MM.1S (cell line): ENCODE measurements at regions not wholly inside any gene's neighbourhood (a gene's known extent, or its start where the extent isn't known, plus 50 kb on each side); places are given as distances from the start of the nearest gene placed in this dataset.

Experiments
- DNase-seq: peaks from one replicate; pipeline ENCODE4 v3.0.0-alpha.2; 2015
- H2AFZ ChIP-seq: fragments of 300-600 bp; sonication (generic); 2 replicates; pipeline ENCODE4 v1.6.0; 2016; ENCODE audit warnings: antibody characterized with exemption, low read length
- H3F3A ChIP-seq: fragments of 300-600 bp; sonication (generic); 2 replicates; pipeline ENCODE4 v1.6.1; 2016; ENCODE audit warnings: mild to moderate bottlenecking, antibody characterized with exemption, low read length, moderate library complexity, mixed read lengths; ENCODE audit not compliant: insufficient read depth
- H3K27ac ChIP-seq: fragments of 300-600 bp; sonication (generic); 2 replicates; pipeline ENCODE4 v1.5.1; 2016; ENCODE audit warnings: mild to moderate bottlenecking, low read length
- H3K27me3 ChIP-seq: fragments of 300-600 bp; sonication (generic); replicated peaks from 2 replicates; pipeline ENCODE4 v1.6.0; 2016; ENCODE audit warnings: low read length; ENCODE audit not compliant: insufficient read depth
- H3K36me3 ChIP-seq: fragments of 300-600 bp; sonication (generic); replicated peaks from 2 replicates; pipeline ENCODE4 v1.6.1; 2016; ENCODE audit warnings: mild to moderate bottlenecking, low read length, mixed read lengths; ENCODE audit not compliant: insufficient read depth
- H3K4me1 ChIP-seq: fragments of 300-600 bp; sonication (generic); 2 replicates; pipeline ENCODE4 v1.6.1; 2016; ENCODE audit warnings: low read length, mixed read lengths
- H3K4me2 ChIP-seq: fragments of 300-600 bp; sonication (generic); 2 replicates; pipeline ENCODE4 v1.6.0; 2016; ENCODE audit warnings: low read depth, low read length
- H3K4me3 ChIP-seq: fragments of 300-600 bp; sonication (generic); 2 replicates; pipeline ENCODE4 v1.5.1; 2016; ENCODE audit warnings: low read length, mixed read lengths
- H3K79me2 ChIP-seq: fragments of 300-600 bp; sonication (generic); 2 replicates; pipeline ENCODE4 v1.6.1; 2016; ENCODE audit warnings: mixed run types, low read length, mixed read lengths
- H3K9ac ChIP-seq: fragments of 300-600 bp; sonication (generic); 2 replicates; pipeline ENCODE4 v1.6.1; 2016; ENCODE audit warnings: low read length, mixed read lengths
- H3K9me2 ChIP-seq: fragments of 300-600 bp; sonication (generic); replicated peaks from 2 replicates; pipeline ENCODE4 v1.6.1; 2016; ENCODE audit warnings: mild to moderate bottlenecking, low read length, mixed read lengths; ENCODE audit not compliant: insufficient read depth
- H3K9me3 ChIP-seq: fragments of 300-600 bp; sonication (generic); replicated peaks from 2 replicates; pipeline ENCODE4 v1.6.1; 2016; ENCODE audit warnings: mild to moderate bottlenecking, low read length, mixed read lengths; ENCODE audit not compliant: insufficient read depth
- H4K20me1 ChIP-seq: fragments of 300-600 bp; sonication (generic); 2 replicates; pipeline ENCODE4 v1.6.1; 2016; ENCODE audit warnings: mild to moderate bottlenecking, low read length, moderate library complexity, mixed read lengths; ENCODE audit not compliant: insufficient read depth
- EZH2 ChIP-seq: fragments of 300-600 bp; sonication (generic); optimal IDR thresholded peaks from 2 replicates; pipeline ENCODE3; 2017; ENCODE audit warnings: low read depth, mild to moderate bottlenecking, antibody characterized with exemption, low read length, mixed read lengths
- EZH2phosphoT487 ChIP-seq: fragments of 300-600 bp; sonication (generic); IDR thresholded peaks from 2 replicates; pipeline ENCODE4 v1.6.1; 2018; ENCODE audit warnings: antibody characterized with exemption, low read length
- TF ChIP-seq, protein P1 (sequence below): fragments of 300-600 bp; sonication (generic); IDR thresholded peaks from 2 replicates; pipeline ENCODE4 v1.5.1; 2016; ENCODE audit warnings: antibody characterized with exemption, low read length, mixed read lengths

DNA sequence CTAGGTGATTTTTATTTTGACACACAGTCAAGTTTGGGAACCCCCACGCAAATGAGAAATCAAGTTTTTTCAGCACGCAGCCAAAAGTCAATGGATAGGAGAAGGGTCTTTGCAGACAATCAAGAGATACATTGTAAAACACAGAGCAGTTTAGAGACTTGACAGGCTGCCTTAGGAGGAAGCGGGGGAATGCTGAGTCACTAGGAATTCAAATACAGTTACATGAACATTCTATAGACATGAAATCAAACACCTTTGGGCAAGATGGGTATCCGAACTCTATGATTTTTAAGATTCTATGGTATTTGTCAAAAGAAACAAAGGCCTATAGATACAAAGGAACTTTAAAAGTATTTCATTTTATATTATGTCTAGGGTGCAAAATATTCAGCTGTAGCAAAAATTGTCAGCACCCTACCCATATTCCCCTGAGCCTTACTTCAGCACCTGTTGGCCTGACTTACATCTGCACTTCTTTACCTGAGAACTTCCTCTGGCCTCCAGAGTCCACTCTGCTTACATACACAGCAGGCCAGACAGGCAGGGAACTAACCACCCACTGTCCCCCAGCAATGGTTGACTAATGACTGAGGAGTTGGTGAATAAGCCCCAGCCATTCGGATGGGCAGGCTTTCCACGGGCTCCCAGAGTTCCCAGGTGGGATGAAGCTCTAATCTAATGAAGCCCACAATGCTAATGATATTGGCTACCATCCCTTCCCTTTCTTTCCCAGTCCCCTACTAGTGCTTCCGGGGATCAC, 289.3 kb upstream of the RORA start:
- Histone ChIP-seq H3K36me3 (no peaks in the 10 kb centered on the region), H3K9ac (no peak overlapping the region), H4K20me1 (no peaks in the 10 kb centered on the region), H3K4me2 (no peak overlapping the region), H3K27me3 (no peaks in the 10 kb centered on the region), H3K4me1 (peaks cover 17% of the 10 kb centered on the region), H3K27ac (no peak overlapping the region), H3K4me3 (no peak overlapping the region), H3F3A (no peaks in the 10 kb centered on the region), H3K9me2 (no peaks in the 10 kb centered on the region), H3K9me3 (no peaks in the 10 kb centered on the region), H2AFZ (no peak overlapping the region), H3K79me2 (no peaks in the 10 kb centered on the region)
- TF ChIP-seq EZH2phosphoT487 (no peak), EZH2 (no peak)
- TF ChIP-seq, protein P1, sequence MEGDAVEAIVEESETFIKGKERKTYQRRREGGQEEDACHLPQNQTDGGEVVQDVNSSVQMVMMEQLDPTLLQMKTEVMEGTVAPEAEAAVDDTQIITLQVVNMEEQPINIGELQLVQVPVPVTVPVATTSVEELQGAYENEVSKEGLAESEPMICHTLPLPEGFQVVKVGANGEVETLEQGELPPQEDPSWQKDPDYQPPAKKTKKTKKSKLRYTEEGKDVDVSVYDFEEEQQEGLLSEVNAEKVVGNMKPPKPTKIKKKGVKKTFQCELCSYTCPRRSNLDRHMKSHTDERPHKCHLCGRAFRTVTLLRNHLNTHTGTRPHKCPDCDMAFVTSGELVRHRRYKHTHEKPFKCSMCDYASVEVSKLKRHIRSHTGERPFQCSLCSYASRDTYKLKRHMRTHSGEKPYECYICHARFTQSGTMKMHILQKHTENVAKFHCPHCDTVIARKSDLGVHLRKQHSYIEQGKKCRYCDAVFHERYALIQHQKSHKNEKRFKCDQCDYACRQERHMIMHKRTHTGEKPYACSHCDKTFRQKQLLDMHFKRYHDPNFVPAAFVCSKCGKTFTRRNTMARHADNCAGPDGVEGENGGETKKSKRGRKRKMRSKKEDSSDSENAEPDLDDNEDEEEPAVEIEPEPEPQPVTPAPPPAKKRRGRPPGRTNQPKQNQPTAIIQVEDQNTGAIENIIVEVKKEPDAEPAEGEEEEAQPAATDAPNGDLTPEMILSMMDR = no peak
- DNase-seq = no peak

DNA sequence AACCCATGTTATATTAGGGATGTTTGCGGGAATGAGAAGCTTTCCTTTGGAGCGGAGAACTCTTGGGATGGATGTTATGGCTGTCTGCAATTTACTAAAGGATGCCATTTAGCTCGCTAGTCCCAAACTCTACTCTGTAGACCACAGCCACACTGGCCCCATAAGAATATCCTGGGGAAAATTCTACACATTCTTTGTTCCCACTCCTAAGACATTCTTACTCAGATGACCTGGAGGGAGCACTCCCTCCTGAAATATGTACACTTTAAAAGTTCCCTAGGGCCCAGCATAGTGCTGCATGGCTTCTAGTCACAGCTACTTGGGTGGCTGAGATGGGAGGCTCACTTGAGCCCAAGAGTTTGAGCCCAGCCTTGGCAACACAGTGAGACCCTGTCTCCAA, 288.7 kb upstream of the RORA start:
- DNase-seq = no peak
- H3K4me1 ChIP-seq = peaks cover 11% of the 10 kb centered on the region
- no peak overlapping the region for H3K4me3 ChIP-seq
- no peaks in the 10 kb centered on the region for H3K79me2 ChIP-seq
- no peak overlapping the region for H3K4me2 ChIP-seq
- no peaks in the 10 kb centered on the region for H3K27me3 ChIP-seq
- H3F3A ChIP-seq = no peaks in the 10 kb centered on the region
- no peaks in the 10 kb centered on the region for H3K36me3 ChIP-seq
- no peak overlapping the region for H3K9ac ChIP-seq
- TF ChIP-seq EZH2phosphoT487 (no peak), EZH2 (no peak)
- TF ChIP-seq, protein P1 = no peak
- no peaks in the 10 kb centered on the region for H3K9me2 ChIP-seq
- H2AFZ ChIP-seq = no peak overlapping the region
- no peak overlapping the region for H3K27ac ChIP-seq
- H3K9me3 ChIP-seq = no peaks in the 10 kb centered on the region
- H4K20me1 ChIP-seq = no peaks in the 10 kb centered on the region

DNA sequence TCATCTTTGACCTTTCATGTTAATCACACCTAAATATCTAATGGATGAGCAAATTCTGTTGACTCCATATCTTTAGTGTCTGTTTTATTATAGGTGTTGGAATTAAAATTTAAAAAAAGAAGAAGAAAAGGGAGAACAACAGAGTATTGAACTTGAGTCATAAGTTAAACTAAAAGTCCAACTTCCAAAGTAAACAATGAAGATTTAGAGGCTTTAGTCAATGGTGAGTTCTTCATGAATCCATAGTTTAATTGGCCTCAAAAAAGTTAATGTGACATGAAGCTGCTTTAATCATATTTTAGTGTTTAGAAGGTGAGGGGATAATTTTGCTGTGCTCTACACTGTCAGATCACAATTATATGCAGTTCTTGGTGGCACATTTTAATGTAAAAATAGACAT, 288.2 kb upstream of the RORA start:
- no peaks in the 10 kb centered on the region for H3K36me3 ChIP-seq
- H2AFZ ChIP-seq = no peak overlapping the region
- DNase-seq = no peak
- no peaks in the 10 kb centered on the region for H4K20me1 ChIP-seq
- no peak overlapping the region for H3K4me2 ChIP-seq
- H3K79me2 ChIP-seq = no peaks in the 10 kb centered on the region
- no peak overlapping the region for H3K27ac ChIP-seq
- no peaks in the 10 kb centered on the region for H3K9me3 ChIP-seq
- H3K9me2 ChIP-seq = no peaks in the 10 kb centered on the region
- H3K27me3 ChIP-seq = no peaks in the 10 kb centered on the region
- no peak overlapping the region for H3K9ac ChIP-seq
- TF ChIP-seq EZH2phosphoT487 (no peak), EZH2 (no peak)
- TF ChIP-seq, protein P1 = no peak
- no peaks in the 10 kb centered on the region for H3F3A ChIP-seq
- H3K4me3 ChIP-seq = no peak overlapping the region
- H3K4me1 ChIP-seq = peaks cover 7% of the 10 kb centered on the region; the same call in 1 of the 2 replicates
